B cell (primary cell): ENCODE measurements at regions not wholly inside any gene's neighbourhood (a gene's known extent, or its start where the extent isn't known, plus 50 kb on each side); places are given as distances from the start of the nearest gene placed in this dataset.

Experiments
- ATAC-seq: fragments of 200-7000 bp; cut with Tn5 transposase; one replicate; pipeline ENCODE4 v1.10.0; 2021; ENCODE audit warnings: low read depth, mild to moderate bottlenecking, moderate number of reproducible peaks, moderate library complexity
- CTCF ChIA-PET: fragments of 350-600 bp; sonication (Branson Sonifier 250); formaldehyde crosslinking; loops from one replicate; lab custom pipeline; 2021; ENCODE audit warnings: antibody characterized with exemption, inconsistent platforms; lab: Charles Lee
- POLR2A ChIA-PET: fragments of 350-600 bp; sonication (Branson Sonifier 250); formaldehyde crosslinking; loops from one replicate; lab custom pipeline; 2021; ENCODE audit warnings: antibody characterized with exemption; lab: Charles Lee
- DNase-seq: peaks from one replicate; pipeline ENCODE4 v3.0.0; 2013
- H2AFZ ChIP-seq: 2 replicates; pipeline ENCODE4 v1.6.1; 2012; ENCODE audit warnings: mild to moderate bottlenecking, low read depth, low read length; ENCODE audit not compliant: insufficient read depth, poor library complexity, severe bottlenecking
- H3K27ac ChIP-seq, 2 donors: 1 replicate in 1 of 2; 2 replicates in 1 of 2; pipeline ENCODE4 v1.5.1; 2012 to 2013; ENCODE audit warnings: low read length in 2 of 2, mild to moderate bottlenecking in 2 of 2, moderate library complexity in 1 of 2
- H3K27me3 ChIP-seq, 4 experiments: fragments of 200-600 bp in 1 of 4; sonication (generic) in 1 of 4; replicated peaks in 1 of 4; 1 replicate in 2 of 4; 2 replicates in 2 of 4; pipeline versions ENCODE4 v1.6.1 to v1.7.0; 2013 to 2016; ENCODE audit warnings: low read length in 3 of 4, mild to moderate bottlenecking in 2 of 4, mixed read lengths in 1 of 4, moderate library complexity in 1 of 4; ENCODE audit not compliant: insufficient read depth in 4 of 4, control insufficient read depth in 3 of 4; ENCODE audit errors: control extremely low read depth in 1 of 4
- H3K36me3 ChIP-seq, 2 experiments: replicated peaks in 1 of 2; 1 replicate in 1 of 2; 2 replicates in 1 of 2; pipeline versions ENCODE4 v1.6.1 to v1.7.1; 2013; ENCODE audit warnings: low read length in 1 of 2; ENCODE audit not compliant: insufficient read depth in 2 of 2, control insufficient read depth in 1 of 2; ENCODE audit errors: control extremely low read depth in 1 of 2, extremely low read depth in 1 of 2
- H3K4me1 ChIP-seq, 2 donors: fragments of 200-600 bp in 1 of 2; sonication (generic) in 1 of 2; 1 replicate in 1 of 2; 2 replicates in 1 of 2; pipeline versions ENCODE4 v1.5.1 to v1.6.1; 2013 to 2017; ENCODE audit warnings: low read length in 2 of 2; ENCODE audit not compliant: control insufficient read depth in 2 of 2, insufficient read depth in 2 of 2
- H3K4me2 ChIP-seq: replicated peaks from 2 replicates; pipeline ENCODE3; 2012; ENCODE audit warnings: mild to moderate bottlenecking, low read depth, low read length; ENCODE audit not compliant: poor library complexity, severe bottlenecking
- H3K4me3 ChIP-seq, 5 experiments: fragments of 200-600 bp in 1 of 5; sonication (generic) in 1 of 5; 1 replicate in 3 of 5; 2 replicates in 2 of 5; pipeline versions ENCODE4 v1.5.1 to v1.7.0; 2011 to 2016; ENCODE audit warnings: low read length in 4 of 5, mild to moderate bottlenecking in 4 of 5, low read depth in 2 of 5, control low read depth in 1 of 5, moderate library complexity in 1 of 5; ENCODE audit not compliant: insufficient read depth in 1 of 5; ENCODE audit errors: control extremely low read depth in 1 of 5, extremely low read depth in 1 of 5
- H3K79me2 ChIP-seq: fragments of 200-600 bp; sonication (generic); one replicate; pipeline ENCODE4 v1.6.0; 2016; ENCODE audit warnings: low read length; ENCODE audit not compliant: control insufficient read depth, insufficient read depth
- H3K9ac ChIP-seq: fragments of 200-600 bp; sonication (generic); 2 replicates; pipeline ENCODE4 v1.6.1; 2017; ENCODE audit warnings: mild to moderate bottlenecking, low read length, moderate library complexity
- H3K9me3 ChIP-seq, 3 donors: one replicate each; pipeline versions ENCODE4 v1.6.1 to v1.7.1; 2013; ENCODE audit warnings: low read length in 2 of 3; ENCODE audit not compliant: control insufficient read depth in 2 of 3, insufficient read depth in 1 of 3; ENCODE audit errors: control extremely low read depth in 1 of 3
- H4K20me1 ChIP-seq: 2 replicates; pipeline ENCODE4 v1.6.0; 2012; ENCODE audit warnings: mild to moderate bottlenecking, low read length; ENCODE audit not compliant: insufficient read depth, control insufficient read depth, poor library complexity, severe bottlenecking
- H3K27ac Mint-ChIP-seq: one replicate; pipeline ENCODE4 v1.8.0; 2021; ENCODE audit warnings: mixed read lengths
- H3K27me3 Mint-ChIP-seq: one replicate; pipeline ENCODE4 v1.8.0; 2021; ENCODE audit warnings: mixed read lengths
- H3K4me1 Mint-ChIP-seq: one replicate; pipeline ENCODE4 v1.8.0; 2021; ENCODE audit warnings: mixed read lengths
- H3K4me3 Mint-ChIP-seq: one replicate; pipeline ENCODE4 v1.8.0; 2021; ENCODE audit warnings: mixed read lengths
- H3K9me3 Mint-ChIP-seq: one replicate; pipeline ENCODE4 v1.8.0; 2022; ENCODE audit warnings: mixed read lengths; ENCODE audit not compliant: insufficient read depth
- EZH2 ChIP-seq: IDR thresholded peaks from 2 replicates; pipeline ENCODE4 v1.6.1; 2012; ENCODE audit warnings: borderline replicate concordance, low read depth, mild to moderate bottlenecking, moderate library complexity, low read length; ENCODE audit not compliant: insufficient read depth, poor library complexity, severe bottlenecking
- WGBS: methylation state at CpG from one replicate; pipeline ENCODE4 v1.1.5; 2013; ENCODE audit warnings: missing lambda C conversion rate; ENCODE audit not compliant: insufficient coverage; 5-methylcytosine and 5-hydroxymethylcytosine counted together
- intact Hi-C: fragments of 100-400 bp; cut with micrococcal nuclease; formaldehyde crosslinking; loops from one replicate; pipeline ENCODE4 v1.10.0; 2022
- TF ChIP-seq, protein P1 (sequence below): fragments of 200-600 bp; IDR thresholded peaks from one replicate; pipeline ENCODE4 v1.8.0; 2022; ENCODE audit warnings: antibody characterized with exemption, mild to moderate bottlenecking

DNA sequence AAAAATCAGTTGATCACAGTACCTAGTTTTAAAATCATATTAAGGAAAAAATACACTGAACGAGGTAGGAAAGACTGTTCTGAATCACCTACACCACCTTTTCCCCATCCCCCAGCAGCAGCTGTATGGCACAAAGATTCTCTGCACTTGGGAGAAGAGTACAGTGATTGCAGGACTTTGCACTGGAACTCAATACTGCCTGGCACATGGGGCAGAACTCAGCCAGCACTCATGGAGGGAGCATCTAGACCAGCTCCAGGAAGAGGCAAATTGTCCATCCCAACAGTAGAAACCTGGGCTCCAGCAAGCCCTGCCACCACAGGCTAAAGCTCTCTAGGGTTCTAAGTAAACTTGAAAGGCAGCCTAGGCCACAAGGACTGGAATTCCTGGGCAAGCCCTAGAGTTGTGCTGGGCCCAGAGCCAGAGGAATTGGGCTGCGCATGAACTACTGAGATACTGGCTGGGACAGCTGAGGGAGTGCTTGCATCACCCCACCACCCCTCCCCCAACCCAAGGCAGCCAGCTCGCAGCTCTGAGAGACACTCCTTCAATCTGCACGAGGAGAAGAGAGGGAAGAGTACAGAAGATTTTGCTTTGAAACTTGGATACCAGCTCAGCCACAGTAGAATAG lies 654.4 kb upstream of the CDH6 start:
- H3K36me3 ChIP-seq: no peaks in the 10 kb centered on the region
- ChIA-PET POLR2A (no interaction called here), CTCF (no interaction called here)
- H3K27ac ChIP-seq: no peak overlapping the region
- peaks cover 0 to 15% (median 4%) of the 10 kb centered on the region in 3 donors for H3K9me3 ChIP-seq
- no peaks in the 10 kb centered on the region for H4K20me1 ChIP-seq
- 100% methylated on average over 1 of the region's 4 CpGs for WGBS
- DNase-seq (no peak), ATAC-seq (no peak)
- Mint-ChIP-seq H3K27me3 (no peaks in the 10 kb centered on the region), H3K4me3 (no peak overlapping the region), H3K9me3 (peaks cover 7% of the 10 kb centered on the region), H3K27ac (no peak overlapping the region), H3K4me1 (no peaks in the 10 kb centered on the region)
- H3K9ac ChIP-seq: no peak overlapping the region
- no peak overlapping the region for H2AFZ ChIP-seq
- no peaks in the 10 kb centered on the region for H3K4me1 ChIP-seq
- TF ChIP-seq EZH2: no peak
- TF ChIP-seq, protein P1, sequence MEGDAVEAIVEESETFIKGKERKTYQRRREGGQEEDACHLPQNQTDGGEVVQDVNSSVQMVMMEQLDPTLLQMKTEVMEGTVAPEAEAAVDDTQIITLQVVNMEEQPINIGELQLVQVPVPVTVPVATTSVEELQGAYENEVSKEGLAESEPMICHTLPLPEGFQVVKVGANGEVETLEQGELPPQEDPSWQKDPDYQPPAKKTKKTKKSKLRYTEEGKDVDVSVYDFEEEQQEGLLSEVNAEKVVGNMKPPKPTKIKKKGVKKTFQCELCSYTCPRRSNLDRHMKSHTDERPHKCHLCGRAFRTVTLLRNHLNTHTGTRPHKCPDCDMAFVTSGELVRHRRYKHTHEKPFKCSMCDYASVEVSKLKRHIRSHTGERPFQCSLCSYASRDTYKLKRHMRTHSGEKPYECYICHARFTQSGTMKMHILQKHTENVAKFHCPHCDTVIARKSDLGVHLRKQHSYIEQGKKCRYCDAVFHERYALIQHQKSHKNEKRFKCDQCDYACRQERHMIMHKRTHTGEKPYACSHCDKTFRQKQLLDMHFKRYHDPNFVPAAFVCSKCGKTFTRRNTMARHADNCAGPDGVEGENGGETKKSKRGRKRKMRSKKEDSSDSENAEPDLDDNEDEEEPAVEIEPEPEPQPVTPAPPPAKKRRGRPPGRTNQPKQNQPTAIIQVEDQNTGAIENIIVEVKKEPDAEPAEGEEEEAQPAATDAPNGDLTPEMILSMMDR: no peak
- intact Hi-C loops: no loop called here
- H3K4me2 ChIP-seq: no peak overlapping the region
- no peaks in the 10 kb centered on the region for H3K27me3 ChIP-seq
- H3K4me3 ChIP-seq: no peak overlapping the region
- H3K79me2 ChIP-seq: no peaks in the 10 kb centered on the region

DNA sequence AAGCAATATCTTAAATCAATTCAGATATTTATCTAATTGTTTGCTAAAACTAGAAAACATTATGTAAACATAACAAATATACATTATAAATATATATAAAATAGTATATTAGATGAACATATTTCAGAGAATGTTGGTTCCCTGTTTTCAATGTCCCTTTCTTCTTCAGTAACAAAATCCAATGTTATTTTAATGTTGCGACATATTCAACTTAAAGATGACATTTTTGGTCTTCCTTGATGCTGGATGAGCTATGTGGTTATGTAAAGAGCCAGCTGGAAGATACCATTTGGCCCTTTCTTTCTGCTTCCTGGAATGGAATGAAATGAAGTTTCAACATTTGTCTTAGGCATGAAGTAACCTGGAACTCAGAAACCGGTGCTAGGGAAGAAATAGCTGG lies 668.1 kb upstream of the CDH6 start:
- Histone ChIP-seq H3K36me3 (no peaks in the 10 kb centered on the region), H3K4me1 (no peaks in the 10 kb centered on the region), H3K4me2 (no peak overlapping the region), H4K20me1 (no peaks in the 10 kb centered on the region), H2AFZ (no peak overlapping the region), H3K27ac (no peak overlapping the region), H3K4me3 (no peak overlapping the region), H3K27me3 (no peaks in the 10 kb centered on the region), H3K9ac (no peak overlapping the region), H3K9me3 (no peaks in the 10 kb centered on the region), H3K79me2 (no peaks in the 10 kb centered on the region)
- Mint-ChIP-seq H3K4me1 (no peaks in the 10 kb centered on the region), H3K27ac (no peak overlapping the region), H3K9me3 (peaks cover 2% of the 10 kb centered on the region), H3K27me3 (no peaks in the 10 kb centered on the region), H3K4me3 (no peak overlapping the region)
- POLR2A ChIA-PET: no interaction called here
- CTCF ChIA-PET: no interaction called here
- no CpG with 5 or more reads among the region's 2 CpGs for WGBS
- no peak for ATAC-seq
- DNase-seq: no peak
- no peak for TF ChIP-seq EZH2
- TF ChIP-seq, protein P1: no peak
- intact Hi-C loops: no loop called here
